Activated CD4-positive, alpha-beta T cell treated with anti-CD3 and anti-CD28 coated beads for 48 hours (primary cell): ENCODE measurements at regions not wholly inside any gene's neighbourhood (a gene's known extent, or its start where the extent isn't known, plus 50 kb on each side); places are given as distances from the start of the nearest gene placed in this dataset.

Source experiments
- DNase-seq: peaks from one replicate; pipeline ENCODE4 v3.0.0-alpha.2; 2020

GRCh38 chr6:132977413-132977812 lies 163.0 kb downstream of the RPS12 start:
- DNase-seq = no peak

GRCh38 chr6:132978685-132979084 lies 164.3 kb downstream of the RPS12 start:
- no peak for DNase-seq

GRCh38 chr6:132993738-132994137 lies 179.4 kb downstream of the RPS12 start:
- DNase-seq = no peak

- no peak for DNase-seq
These were observed 180.6 kb downstream of the RPS12 start for GRCh38 chr6:132995009-132995408.

- DNase-seq = no peak
These were observed 181.1 kb downstream of the RPS12 start for GRCh38 chr6:132995432-132995831.

- no peak for DNase-seq
These were observed 184.0 kb downstream of the RPS12 start for GRCh38 chr6:132998418-132998817.

GRCh38 chr6:133001040-133001565 lies 186.7 kb downstream of the RPS12 start:
- no peak for DNase-seq

- no peak for DNase-seq
These were observed 190.0 kb downstream of the RPS12 start for GRCh38 chr6:133004304-133004884.

- no peak for DNase-seq
These were observed 198.4 kb downstream of the RPS12 start for GRCh38 chr6:133012774-133013173.

GRCh38 chr6:133016631-133017030 lies 202.3 kb downstream of the RPS12 start:
- DNase-seq = no peak

- no peak for DNase-seq
These were observed 203.2 kb downstream of the RPS12 start for GRCh38 chr6:133017581-133017980.

GRCh38 chr6:133026705-133027104 lies 212.3 kb downstream of the RPS12 start:
- no peak for DNase-seq

- DNase-seq = no peak
These were observed 207.9 kb upstream of the EYA4 start for GRCh38 chr6:133033263-133033662.

GRCh38 chr6:133034509-133035206 lies 206.5 kb upstream of the EYA4 start:
- DNase-seq = no peak

- DNase-seq = no peak
These were observed 200.9 kb upstream of the EYA4 start for GRCh38 chr6:133040094-133040802.

- DNase-seq = no peak
These were observed 200.2 kb upstream of the EYA4 start for GRCh38 chr6:133040803-133041419.

- DNase-seq = no peak
These were observed 198.5 kb upstream of the EYA4 start for GRCh38 chr6:133042550-133043120.

GRCh38 chr6:133046576-133046975 lies 194.6 kb upstream of the EYA4 start:
- no peak for DNase-seq

GRCh38 chr6:133047065-133047665 lies 194.0 kb upstream of the EYA4 start:
- DNase-seq = no peak

- no peak for DNase-seq
These were observed 193.5 kb upstream of the EYA4 start for GRCh38 chr6:133047706-133048105.

GRCh38 chr6:133051240-133051639 lies 189.9 kb upstream of the EYA4 start:
- DNase-seq = no peak

GRCh38 chr6:133052465-133052864 lies 188.7 kb upstream of the EYA4 start:
- DNase-seq = no peak
